Stimulated activated CD4-positive, alpha-beta T cell treated with anti-CD3 and anti-CD28 coated beads, Interleukin-2, amount 100 ng/mL, for 48 hours (primary cell): ENCODE measurements at regions not wholly inside any gene's neighbourhood (a gene's known extent, or its start where the extent isn't known, plus 50 kb on each side); places are given as distances from the start of the nearest gene placed in this dataset.

ENCODE experiments used
- DNase-seq, 2 donors: peaks; one replicate each; pipeline ENCODE4 v3.0.0-alpha.2; 2020

GRCh38 chr3:157700405-157700804, 197.2 kb upstream of the VEPH1 start:
- DNase-seq = no peak

GRCh38 chr3:157695586-157695985, 192.4 kb upstream of the VEPH1 start:
- DNase-seq = no peak

DNA sequence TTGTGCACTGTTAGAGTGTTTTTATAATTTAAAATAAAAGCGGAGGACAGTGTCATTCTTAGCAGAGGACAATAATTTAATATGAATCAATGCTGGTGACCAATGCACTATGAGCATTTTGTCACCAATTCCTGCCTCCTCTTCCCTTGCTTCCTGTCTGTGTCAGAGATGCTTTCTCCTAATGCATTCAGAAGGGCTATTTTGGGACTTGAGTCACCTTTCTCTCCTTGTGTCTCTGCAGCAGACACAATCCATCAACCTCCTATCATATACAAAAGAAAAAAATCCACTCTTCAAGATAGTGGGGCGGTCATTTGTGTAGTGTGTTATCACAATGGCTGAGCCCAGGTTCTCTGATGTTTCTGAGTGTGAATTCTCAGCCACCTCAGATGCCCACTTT, 191.9 kb upstream of the VEPH1 start:
- no peak for DNase-seq

- DNase-seq = no peak
Measured at GRCh38 chr3:157693762-157694161, 190.5 kb upstream of the VEPH1 start.

DNA sequence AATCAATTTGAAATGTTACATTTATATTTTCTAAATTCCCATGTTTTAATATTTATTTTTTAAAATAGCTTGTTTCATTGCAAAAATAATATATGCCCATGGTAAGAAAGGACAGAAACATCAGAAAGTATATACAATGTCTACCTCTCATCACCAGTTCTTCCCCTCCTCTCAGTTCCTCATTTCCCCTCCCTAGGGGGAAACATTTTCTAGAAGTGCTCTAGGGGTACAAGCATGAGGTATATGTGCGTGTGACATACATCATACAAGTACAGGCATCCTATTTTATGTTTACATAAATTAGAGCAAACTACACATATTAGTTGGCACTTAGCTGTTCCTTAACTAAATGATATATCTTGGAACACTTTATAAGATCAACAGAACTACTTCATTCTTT, 189.3 kb upstream of the VEPH1 start:
- DNase-seq = no peak

- DNase-seq = no peak
Measured at GRCh38 chr3:157683668-157684067, 180.5 kb upstream of the VEPH1 start.

GRCh38 chr3:157672061-157672460, 168.8 kb upstream of the VEPH1 start:
- DNase-seq = no peak

- DNase-seq = no peak
Measured at GRCh38 chr3:157671656-157672055, 168.4 kb upstream of the VEPH1 start.

DNA sequence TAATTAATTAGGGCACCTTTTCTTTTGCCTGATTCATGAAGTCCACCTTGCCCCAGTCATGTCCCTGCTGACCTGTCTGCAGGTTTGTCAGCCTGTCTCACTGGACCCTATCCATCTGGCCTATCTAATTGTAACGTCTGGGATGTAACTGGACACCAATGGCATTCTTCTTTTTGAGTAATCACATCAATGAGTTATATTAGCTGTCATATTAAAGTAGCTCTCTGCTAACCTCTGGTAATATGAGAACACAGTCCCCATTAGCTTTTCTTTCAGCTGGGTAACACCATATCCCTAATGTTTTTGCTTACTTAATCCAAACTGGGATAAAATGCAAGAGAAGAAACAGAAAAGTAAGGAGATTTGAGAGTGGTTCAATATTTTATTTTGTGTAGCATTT, 166.2 kb upstream of the VEPH1 start:
- DNase-seq = no peak

GRCh38 chr3:157667493-157667892, 164.3 kb upstream of the VEPH1 start:
- DNase-seq = no peak

DNA sequence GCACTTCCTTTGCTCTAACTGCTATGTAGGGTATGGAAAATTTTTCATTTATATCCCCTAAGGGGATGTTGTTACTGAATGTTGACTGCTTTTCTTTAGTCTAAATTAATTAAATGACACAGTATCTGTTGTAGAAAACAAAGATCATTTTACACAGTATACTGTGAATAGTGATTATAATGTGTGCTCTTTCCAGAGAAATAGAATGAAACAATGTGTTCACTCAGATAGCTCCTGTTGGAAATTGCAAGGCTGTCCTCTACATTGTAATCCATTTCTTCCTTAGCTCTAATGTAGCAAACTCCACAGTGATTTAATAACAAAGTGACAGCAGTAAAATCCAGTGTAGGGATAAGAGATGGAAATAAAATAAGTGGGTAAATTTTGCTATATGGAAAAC, 159.0 kb upstream of the VEPH1 start:
- DNase-seq = no peak

- DNase-seq = no peak
Measured at GRCh38 chr3:157660847-157661246, 157.6 kb upstream of the VEPH1 start.

GRCh38 chr3:157652366-157652765, 149.2 kb upstream of the VEPH1 start:
- DNase-seq = no peak

GRCh38 chr3:157650699-157651098, 147.5 kb upstream of the VEPH1 start:
- DNase-seq = no peak

- no peak for DNase-seq
Measured at GRCh38 chr3:157650172-157650571, 147.0 kb upstream of the VEPH1 start.

DNA sequence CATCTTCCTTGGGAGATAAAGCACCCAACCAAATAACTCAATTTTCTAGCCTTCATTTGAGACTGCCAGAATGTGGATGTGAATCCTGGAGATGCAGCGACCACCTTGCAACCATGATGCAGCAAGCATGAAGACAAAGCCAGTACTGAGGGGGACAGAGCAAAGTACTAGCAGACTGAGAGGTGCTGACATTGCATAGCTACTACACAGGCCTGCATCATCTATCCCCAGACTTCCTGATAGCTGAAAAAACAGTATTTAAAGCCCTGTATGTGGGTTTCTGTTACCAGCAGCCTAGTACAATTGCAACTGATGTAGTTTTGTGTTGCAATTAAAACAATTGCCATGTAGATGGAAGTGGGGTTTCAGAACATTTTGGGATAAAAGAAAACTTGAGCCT, 146.3 kb upstream of the VEPH1 start:
- no peak for DNase-seq

- no peak for DNase-seq
Measured at GRCh38 chr3:157647820-157648219, 144.6 kb upstream of the VEPH1 start.

DNA sequence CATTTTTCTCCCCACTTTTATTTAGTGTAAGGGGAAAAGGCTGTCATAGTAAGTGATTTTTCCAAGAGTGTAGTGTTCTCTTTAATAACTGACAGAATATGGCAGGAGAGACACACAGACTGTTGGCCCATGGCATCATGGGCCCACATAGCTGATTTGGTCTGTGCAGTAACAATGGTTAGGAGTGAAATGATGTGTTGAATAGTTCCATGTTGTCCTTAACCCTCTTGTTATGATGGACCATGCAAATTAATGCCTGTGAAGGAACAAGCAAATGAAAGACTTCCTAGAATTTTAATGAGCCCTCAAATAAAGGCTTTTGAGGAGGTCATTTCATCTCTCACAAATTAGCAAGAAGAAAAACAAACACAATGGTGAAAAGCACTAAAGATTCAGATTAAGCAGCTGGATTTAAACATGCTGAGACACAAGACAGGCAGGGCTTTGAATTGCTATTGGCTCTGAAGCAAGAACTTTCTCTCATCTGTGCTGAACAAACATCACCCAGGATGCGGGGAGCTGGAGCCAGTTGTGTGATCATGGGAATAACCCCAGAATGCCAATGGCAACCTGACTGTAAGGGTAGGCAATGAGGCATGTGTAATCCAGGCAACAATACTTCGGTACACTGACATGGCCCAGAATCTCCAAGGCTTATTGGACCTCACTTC, 136.7 kb upstream of the VEPH1 start:
- DNase-seq = no peak

- no peak for DNase-seq
Measured at GRCh38 chr3:157637866-157638265, 134.7 kb upstream of the VEPH1 start.

GRCh38 chr3:157633241-157633640, 130.0 kb upstream of the VEPH1 start:
- no peak for DNase-seq

DNA sequence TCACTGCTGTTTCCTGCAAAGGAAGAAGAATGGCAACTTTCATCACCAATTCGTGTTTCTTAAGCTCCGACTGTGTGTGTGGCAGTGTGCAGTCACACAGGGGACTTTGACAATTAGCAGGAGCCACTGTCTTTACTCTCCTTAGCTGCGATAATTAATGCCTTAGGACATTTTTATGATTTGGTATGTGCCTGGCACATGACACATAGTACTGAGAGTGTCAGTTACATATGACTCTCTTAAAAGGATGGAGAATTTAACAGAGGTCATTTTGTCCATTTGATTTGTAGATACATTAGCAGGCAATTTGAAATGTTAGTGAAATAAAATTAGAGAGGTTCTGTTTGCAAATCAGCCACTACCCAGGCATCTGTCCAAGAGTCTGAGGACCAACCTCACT, 128.9 kb upstream of the VEPH1 start:
- no peak for DNase-seq

GRCh38 chr3:157631478-157631877, 128.3 kb upstream of the VEPH1 start:
- DNase-seq = no peak

DNA sequence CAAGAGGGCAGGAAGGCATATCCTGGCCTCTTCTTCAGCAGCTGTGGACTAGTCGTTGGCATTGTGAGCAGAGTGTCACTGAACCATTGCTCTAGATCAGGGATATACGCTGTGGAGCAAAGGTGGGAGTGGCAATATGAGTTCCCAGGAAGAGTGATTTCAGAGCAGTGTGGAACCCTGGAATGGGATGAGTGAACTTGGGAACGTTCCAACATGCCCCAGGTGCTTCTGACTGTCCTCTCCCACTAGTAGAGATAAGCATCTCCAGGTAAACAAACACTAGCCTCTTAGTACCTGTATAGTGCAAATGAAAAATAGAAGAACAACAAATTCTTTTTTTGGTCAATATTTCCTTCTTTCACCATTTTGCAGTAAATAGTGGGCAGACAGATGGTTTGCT, 123.6 kb upstream of the VEPH1 start:
- DNase-seq = no peak

DNA sequence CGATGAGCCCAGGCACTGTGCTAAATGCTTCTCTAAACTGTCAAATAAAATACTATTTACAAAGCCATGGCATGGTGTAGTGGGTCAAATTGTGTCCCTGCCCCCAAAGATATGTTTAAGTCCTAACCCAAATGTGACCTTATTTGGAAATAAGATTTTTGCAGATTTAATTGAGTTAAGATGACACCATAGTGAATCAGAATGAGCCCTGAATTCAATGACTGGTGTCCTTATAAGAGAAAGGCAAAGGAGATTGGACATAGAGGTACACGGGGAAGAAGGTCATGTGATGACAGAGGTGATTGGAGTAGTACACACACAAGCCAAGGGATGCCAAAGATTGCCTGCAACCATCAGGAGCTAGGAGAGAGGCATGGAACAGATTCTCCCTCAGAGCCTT, 121.6 kb upstream of the VEPH1 start:
- no peak for DNase-seq

DNA sequence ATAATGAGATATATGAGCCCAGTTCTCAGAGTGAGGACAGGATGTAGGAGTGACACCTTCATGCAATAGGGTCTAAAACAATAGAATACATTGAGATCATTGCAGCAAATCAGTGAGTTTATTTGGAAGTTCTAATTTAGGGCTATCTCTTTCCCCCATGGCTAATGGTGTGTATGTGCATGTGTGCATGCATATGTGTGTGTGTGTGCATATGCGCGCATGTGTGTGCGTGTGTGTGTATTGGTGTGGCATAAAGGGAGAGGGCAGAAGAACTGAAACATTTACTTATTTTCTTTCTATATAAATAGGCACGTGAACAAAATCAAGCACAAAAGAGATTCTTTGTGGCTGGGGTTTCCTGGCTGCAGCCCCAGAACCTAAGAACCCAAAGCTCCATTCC, 115.7 kb upstream of the VEPH1 start:
- no peak for DNase-seq
